ENCODE measurements at regions not wholly inside any gene's neighbourhood (a gene's known extent, or its start where the extent isn't known, plus 50 kb on each side); places are given as distances from the start of the nearest gene placed in this dataset.

- TF ChIP-seq EZH2 (IDR thresholded peaks at IDR 0.05; ENCODE audit: insufficient read depth, poor library complexity, severe bottlenecking), result no peak
- TF ChIP-seq EZH2phosphoT487 (IDR thresholded peaks at IDR 0.05; ENCODE audit: insufficient read depth, low read depth), result no peak
Measured at GRCh38 chr11:39374963-39375698, 2084.3 kb downstream of the LRRC4C start.

Measured in GM23248 (cell line).